Activated CD4-positive, alpha-beta T cell treated with anti-CD3 and anti-CD28 coated beads, Interleukin-2, amount 10 ng/mL, durations not matched to agents 24 days and 14 days (primary cell): ENCODE measurements at regions not wholly inside any gene's neighbourhood (a gene's known extent, or its start where the extent isn't known, plus 50 kb on each side); places are given as distances from the start of the nearest gene placed in this dataset.

Source experiments
- DNase-seq: peaks from one replicate; pipeline ENCODE4 v3.0.0; 2022
- H3K27ac Mint-ChIP-seq: one replicate; pipeline ENCODE4 v1.8.0; 2022; ENCODE audit warnings: mild to moderate bottlenecking, mixed read lengths
- H3K27me3 Mint-ChIP-seq: one replicate; pipeline ENCODE4 v1.8.0; 2022; ENCODE audit warnings: mixed read lengths
- H3K36me3 Mint-ChIP-seq: one replicate; pipeline ENCODE4 v1.8.0; 2022; ENCODE audit warnings: low read depth, mild to moderate bottlenecking, mixed read lengths
- H3K4me1 Mint-ChIP-seq: one replicate; pipeline ENCODE4 v1.8.0; 2021; ENCODE audit warnings: mixed read lengths
- H3K4me3 Mint-ChIP-seq: one replicate; pipeline ENCODE4 v1.8.0; 2022; ENCODE audit warnings: mild to moderate bottlenecking, moderate library complexity, mixed read lengths
- H3K9me3 Mint-ChIP-seq: one replicate; pipeline ENCODE4 v1.8.0; 2021; ENCODE audit warnings: mixed read lengths
- intact Hi-C: fragments of 100-400 bp; cut with micrococcal nuclease; formaldehyde crosslinking; loops from one replicate; pipeline ENCODE4 v1.15.1; 2023

GRCh38 chr3:157789162-157789561 is 285.9 kb upstream of the VEPH1 start:
- intact Hi-C loops = no loop called here
- Mint-ChIP-seq H3K4me3 (no peak overlapping the region), H3K4me1 (no peaks in the 10 kb centered on the region), H3K27me3 (no peaks in the 10 kb centered on the region), H3K36me3 (no peaks in the 10 kb centered on the region), H3K27ac (no peak overlapping the region), H3K9me3 (no peaks in the 10 kb centered on the region)
- DNase-seq = no peak

- H3K27ac Mint-ChIP-seq = no peak overlapping the region
Observed at GRCh38 chr3:157786618-157787017, 283.4 kb upstream of the VEPH1 start.

GRCh38 chr3:157786211-157786610 is 283.0 kb upstream of the VEPH1 start:
- no peaks in the 10 kb centered on the region for H3K9me3 Mint-ChIP-seq
- intact Hi-C loops = no loop called here
- no peaks in the 10 kb centered on the region for H3K27me3 Mint-ChIP-seq
- H3K27ac Mint-ChIP-seq = no peak overlapping the region
- no peak for DNase-seq
- no peaks in the 10 kb centered on the region for H3K4me1 Mint-ChIP-seq
- no peaks in the 10 kb centered on the region for H3K36me3 Mint-ChIP-seq
- no peak overlapping the region for H3K4me3 Mint-ChIP-seq

More at GRCh38 chr3:157786618-157787017, 283.4 kb upstream of the VEPH1 start:
- Mint-ChIP-seq H3K27me3 (no peaks in the 10 kb centered on the region), H3K36me3 (no peaks in the 10 kb centered on the region), H3K9me3 (no peaks in the 10 kb centered on the region), H3K4me1 (no peaks in the 10 kb centered on the region), H3K4me3 (no peak overlapping the region)
- intact Hi-C loops = no loop called here
- DNase-seq = no peak

- Mint-ChIP-seq H3K27me3 (no peaks in the 10 kb centered on the region), H3K27ac (no peak overlapping the region), H3K4me1 (no peaks in the 10 kb centered on the region), H3K4me3 (no peak overlapping the region), H3K36me3 (no peaks in the 10 kb centered on the region), H3K9me3 (no peaks in the 10 kb centered on the region)
- no peak for DNase-seq
- intact Hi-C loops = no loop called here
Observed at GRCh38 chr3:157785102-157785826, 282.0 kb upstream of the VEPH1 start.

- H3K4me3 Mint-ChIP-seq = no peak overlapping the region
- no peaks in the 10 kb centered on the region for H3K9me3 Mint-ChIP-seq
- DNase-seq = no peak
- intact Hi-C loops = no loop called here
- no peak overlapping the region for H3K27ac Mint-ChIP-seq
- no peaks in the 10 kb centered on the region for H3K27me3 Mint-ChIP-seq
- no peaks in the 10 kb centered on the region for H3K36me3 Mint-ChIP-seq
- no peaks in the 10 kb centered on the region for H3K4me1 Mint-ChIP-seq
Observed at GRCh38 chr3:157782236-157782635, 279.0 kb upstream of the VEPH1 start.

GRCh38 chr3:157776861-157777260 is 273.6 kb upstream of the VEPH1 start:
- no peak for DNase-seq
- no peaks in the 10 kb centered on the region for H3K27me3 Mint-ChIP-seq
- H3K36me3 Mint-ChIP-seq = no peaks in the 10 kb centered on the region
- no peaks in the 10 kb centered on the region for H3K9me3 Mint-ChIP-seq
- intact Hi-C loops = no loop called here
- no peak overlapping the region for H3K27ac Mint-ChIP-seq
- no peaks in the 10 kb centered on the region for H3K4me1 Mint-ChIP-seq
- H3K4me3 Mint-ChIP-seq = no peak overlapping the region

- Mint-ChIP-seq H3K27me3 (no peaks in the 10 kb centered on the region), H3K27ac (no peak overlapping the region), H3K36me3 (no peaks in the 10 kb centered on the region), H3K4me3 (no peak overlapping the region), H3K4me1 (no peaks in the 10 kb centered on the region), H3K9me3 (no peaks in the 10 kb centered on the region)
- intact Hi-C loops = no loop called here
- no peak for DNase-seq
Observed at GRCh38 chr3:157775446-157775845, 272.2 kb upstream of the VEPH1 start.

GRCh38 chr3:157769378-157769777 is 266.2 kb upstream of the VEPH1 start:
- DNase-seq = no peak
- Mint-ChIP-seq H3K27ac (no peak overlapping the region), H3K27me3 (no peaks in the 10 kb centered on the region), H3K9me3 (no peaks in the 10 kb centered on the region), H3K4me3 (no peak overlapping the region), H3K36me3 (no peaks in the 10 kb centered on the region), H3K4me1 (no peaks in the 10 kb centered on the region)
- intact Hi-C loops = no loop called here

- H3K27me3 Mint-ChIP-seq = no peaks in the 10 kb centered on the region
- intact Hi-C loops = no loop called here
- no peaks in the 10 kb centered on the region for H3K9me3 Mint-ChIP-seq
- no peaks in the 10 kb centered on the region for H3K4me1 Mint-ChIP-seq
- DNase-seq = no peak
- H3K4me3 Mint-ChIP-seq = no peak overlapping the region
- H3K27ac Mint-ChIP-seq = no peak overlapping the region
- no peaks in the 10 kb centered on the region for H3K36me3 Mint-ChIP-seq
Observed at GRCh38 chr3:157767607-157768006, 264.4 kb upstream of the VEPH1 start.

- H3K4me1 Mint-ChIP-seq = no peaks in the 10 kb centered on the region
- H3K9me3 Mint-ChIP-seq = no peaks in the 10 kb centered on the region
- H3K27me3 Mint-ChIP-seq = no peaks in the 10 kb centered on the region
- no peaks in the 10 kb centered on the region for H3K36me3 Mint-ChIP-seq
- H3K4me3 Mint-ChIP-seq = no peak overlapping the region
- DNase-seq = no peak
- H3K27ac Mint-ChIP-seq = no peak overlapping the region
- intact Hi-C loops = no loop called here
Observed at GRCh38 chr3:157763644-157764043, 260.4 kb upstream of the VEPH1 start.

- H3K27ac Mint-ChIP-seq = no peak overlapping the region
- H3K4me3 Mint-ChIP-seq = no peak overlapping the region
- intact Hi-C loops = no loop called here
- no peaks in the 10 kb centered on the region for H3K9me3 Mint-ChIP-seq
- no peaks in the 10 kb centered on the region for H3K27me3 Mint-ChIP-seq
- H3K4me1 Mint-ChIP-seq = no peaks in the 10 kb centered on the region
- no peaks in the 10 kb centered on the region for H3K36me3 Mint-ChIP-seq
- DNase-seq = no peak
Observed at GRCh38 chr3:157759311-157759710, 256.1 kb upstream of the VEPH1 start.

- no peaks in the 10 kb centered on the region for H3K27me3 Mint-ChIP-seq
- DNase-seq = no peak
- H3K4me1 Mint-ChIP-seq = no peaks in the 10 kb centered on the region
- no peaks in the 10 kb centered on the region for H3K9me3 Mint-ChIP-seq
- no peak overlapping the region for H3K27ac Mint-ChIP-seq
- no peak overlapping the region for H3K4me3 Mint-ChIP-seq
- intact Hi-C loops = no loop called here
- H3K36me3 Mint-ChIP-seq = no peaks in the 10 kb centered on the region
Observed at GRCh38 chr3:157755233-157755632, 252.0 kb upstream of the VEPH1 start.

GRCh38 chr3:157754451-157754850 is 251.2 kb upstream of the VEPH1 start:
- Mint-ChIP-seq H3K4me3 (no peak overlapping the region), H3K4me1 (no peaks in the 10 kb centered on the region), H3K9me3 (no peaks in the 10 kb centered on the region), H3K36me3 (no peaks in the 10 kb centered on the region), H3K27me3 (no peaks in the 10 kb centered on the region), H3K27ac (no peak overlapping the region)
- DNase-seq = no peak
- intact Hi-C loops = no loop called here

- Mint-ChIP-seq H3K4me3 (no peak overlapping the region), H3K9me3 (no peaks in the 10 kb centered on the region), H3K27ac (no peak overlapping the region), H3K4me1 (no peaks in the 10 kb centered on the region), H3K36me3 (no peaks in the 10 kb centered on the region), H3K27me3 (no peaks in the 10 kb centered on the region)
- DNase-seq = no peak
- intact Hi-C loops = no loop called here
Observed at GRCh38 chr3:157753787-157754136, 250.5 kb upstream of the VEPH1 start.
